ENCODE measurements at regions not wholly inside any gene's neighbourhood (a gene's known extent, or its start where the extent isn't known, plus 50 kb on each side); places are given as distances from the start of the nearest gene placed in this dataset.

DNA sequence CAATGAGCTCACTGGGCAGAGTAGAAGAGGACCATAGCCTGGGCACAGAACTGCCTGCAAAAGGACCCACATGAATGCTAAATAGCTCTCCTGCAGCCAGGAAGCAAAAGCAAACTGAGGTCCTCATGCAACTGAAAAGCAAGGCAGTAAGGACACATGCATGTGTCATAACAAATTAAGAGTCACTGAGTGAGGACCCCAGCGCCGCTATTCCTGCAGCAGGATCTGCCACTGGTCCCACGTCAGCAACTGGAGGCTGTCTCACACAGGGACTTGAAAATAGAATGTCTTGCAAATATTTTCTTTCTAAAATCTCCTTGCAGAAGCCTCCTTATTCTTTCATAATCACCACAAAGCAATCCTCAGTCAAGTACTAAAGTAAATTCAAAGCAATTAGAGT, 559.6 kb upstream of the DAB1 start:
- Histone ChIP-seq H3K27ac (ENCODE audit: low read length) (no peak overlapping the region), H3K4me1 (ENCODE audit: low read length) (peaks cover 11% of the 10 kb centered on the region), H3K4me2 (ENCODE audit: low read length) (no peak overlapping the region), H3K79me2 (ENCODE audit: low read length) (no peaks in the 10 kb centered on the region), H3K27me3 (ENCODE audit: low read depth, low read length) (peaks cover 3% of the 10 kb centered on the region; the same call in 1 of the 2 replicates), H4K20me1 (ENCODE audit: insufficient read depth, low read length) (no peaks in the 10 kb centered on the region), H2AFZ (ENCODE audit: low read depth, low read length) (no peak overlapping the region), H3K9me3 (ENCODE audit: insufficient read depth, low read length) (no peaks in the 10 kb centered on the region), H3K4me3 (ENCODE audit: low read length) (no peak overlapping the region), H3K9ac (ENCODE audit: low read length) (no peak overlapping the region), H3K36me3 (replicated peaks; ENCODE audit: low read depth, low read length) (no peaks in the 10 kb centered on the region)
- TF ChIP-seq, protein P1, sequence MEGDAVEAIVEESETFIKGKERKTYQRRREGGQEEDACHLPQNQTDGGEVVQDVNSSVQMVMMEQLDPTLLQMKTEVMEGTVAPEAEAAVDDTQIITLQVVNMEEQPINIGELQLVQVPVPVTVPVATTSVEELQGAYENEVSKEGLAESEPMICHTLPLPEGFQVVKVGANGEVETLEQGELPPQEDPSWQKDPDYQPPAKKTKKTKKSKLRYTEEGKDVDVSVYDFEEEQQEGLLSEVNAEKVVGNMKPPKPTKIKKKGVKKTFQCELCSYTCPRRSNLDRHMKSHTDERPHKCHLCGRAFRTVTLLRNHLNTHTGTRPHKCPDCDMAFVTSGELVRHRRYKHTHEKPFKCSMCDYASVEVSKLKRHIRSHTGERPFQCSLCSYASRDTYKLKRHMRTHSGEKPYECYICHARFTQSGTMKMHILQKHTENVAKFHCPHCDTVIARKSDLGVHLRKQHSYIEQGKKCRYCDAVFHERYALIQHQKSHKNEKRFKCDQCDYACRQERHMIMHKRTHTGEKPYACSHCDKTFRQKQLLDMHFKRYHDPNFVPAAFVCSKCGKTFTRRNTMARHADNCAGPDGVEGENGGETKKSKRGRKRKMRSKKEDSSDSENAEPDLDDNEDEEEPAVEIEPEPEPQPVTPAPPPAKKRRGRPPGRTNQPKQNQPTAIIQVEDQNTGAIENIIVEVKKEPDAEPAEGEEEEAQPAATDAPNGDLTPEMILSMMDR (IDR thresholded peaks at IDR 0.05; ENCODE audit: low read depth, low read length), result no peak

DNA sequence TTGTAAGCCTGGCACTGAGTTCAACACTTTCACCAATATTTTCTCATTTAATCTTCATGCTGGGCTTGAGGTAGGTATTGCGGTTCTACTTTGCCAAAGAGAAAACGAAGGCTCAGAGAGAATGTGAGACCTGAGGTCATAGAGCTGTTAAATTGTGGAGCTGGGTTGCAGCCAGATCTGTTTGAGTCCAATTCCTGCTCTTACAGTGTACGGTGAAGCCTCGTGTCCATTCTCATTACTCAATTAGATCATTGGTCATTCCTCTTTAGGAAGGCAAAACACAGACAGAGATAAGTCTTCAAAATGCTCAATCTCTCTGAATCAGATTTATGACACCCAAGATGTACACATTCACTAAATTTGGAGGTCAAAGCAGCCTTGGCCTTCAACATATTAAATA, 559.0 kb upstream of the DAB1 start:
- Histone ChIP-seq H3K9ac (ENCODE audit: low read length) (no peak overlapping the region), H3K4me2 (ENCODE audit: low read length) (no peak overlapping the region), H3K4me1 (ENCODE audit: low read length) (peaks cover 11% of the 10 kb centered on the region), H2AFZ (ENCODE audit: low read depth, low read length) (no peak overlapping the region), H3K79me2 (ENCODE audit: low read length) (no peaks in the 10 kb centered on the region), H3K27me3 (ENCODE audit: low read depth, low read length) (peaks cover 3% of the 10 kb centered on the region; the same call in 1 of the 2 replicates), H3K4me3 (ENCODE audit: low read length) (no peak overlapping the region), H3K9me3 (ENCODE audit: insufficient read depth, low read length) (no peaks in the 10 kb centered on the region), H3K36me3 (replicated peaks; ENCODE audit: low read depth, low read length) (no peaks in the 10 kb centered on the region), H3K27ac (ENCODE audit: low read length) (no peak overlapping the region), H4K20me1 (ENCODE audit: insufficient read depth, low read length) (no peaks in the 10 kb centered on the region)
- TF ChIP-seq, protein P1 (IDR thresholded peaks at IDR 0.05; ENCODE audit: low read depth, low read length), result no peak
- no peak for TF ChIP-seq EZH2phosphoT487 (IDR thresholded peaks at IDR 0.05; ENCODE audit: low read depth)

DNA sequence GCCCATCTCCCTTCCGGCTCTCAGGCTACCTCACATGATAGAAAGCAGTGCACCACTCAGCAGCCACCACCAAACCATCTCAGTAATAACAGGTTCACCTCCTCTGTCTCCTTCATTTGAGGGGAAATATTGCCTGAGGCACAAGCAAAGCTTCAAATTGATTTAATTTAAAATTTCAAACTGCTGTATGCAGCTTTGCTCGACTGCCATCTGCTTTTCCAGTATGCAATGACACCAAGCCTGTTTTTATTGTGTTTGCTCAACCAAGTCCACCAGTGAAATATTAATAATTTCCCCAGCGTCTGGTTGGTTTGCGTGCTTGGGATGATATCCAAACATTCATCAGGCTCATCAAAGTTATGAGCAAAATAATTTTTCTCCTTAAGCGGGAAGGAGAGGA, 552.4 kb upstream of the DAB1 start:
- Histone ChIP-seq H3K79me2 (ENCODE audit: low read length) (no peaks in the 10 kb centered on the region), H3K9me3 (ENCODE audit: insufficient read depth, low read length) (no peaks in the 10 kb centered on the region), H3K4me2 (ENCODE audit: low read length) (no peak overlapping the region), H3K4me3 (ENCODE audit: low read length) (no peak overlapping the region), H3K27me3 (ENCODE audit: low read depth, low read length) (no peaks in the 10 kb centered on the region), H3K36me3 (replicated peaks; ENCODE audit: low read depth, low read length) (no peaks in the 10 kb centered on the region), H3K9ac (ENCODE audit: low read length) (no peak overlapping the region), H3K4me1 (ENCODE audit: low read length) (no peaks in the 10 kb centered on the region), H3K27ac (ENCODE audit: low read length) (no peak overlapping the region), H4K20me1 (ENCODE audit: insufficient read depth, low read length) (no peaks in the 10 kb centered on the region), H2AFZ (ENCODE audit: low read depth, low read length) (no peak overlapping the region)
- no peak for TF ChIP-seq EZH2phosphoT487 (IDR thresholded peaks at IDR 0.05; ENCODE audit: low read depth)

DNA sequence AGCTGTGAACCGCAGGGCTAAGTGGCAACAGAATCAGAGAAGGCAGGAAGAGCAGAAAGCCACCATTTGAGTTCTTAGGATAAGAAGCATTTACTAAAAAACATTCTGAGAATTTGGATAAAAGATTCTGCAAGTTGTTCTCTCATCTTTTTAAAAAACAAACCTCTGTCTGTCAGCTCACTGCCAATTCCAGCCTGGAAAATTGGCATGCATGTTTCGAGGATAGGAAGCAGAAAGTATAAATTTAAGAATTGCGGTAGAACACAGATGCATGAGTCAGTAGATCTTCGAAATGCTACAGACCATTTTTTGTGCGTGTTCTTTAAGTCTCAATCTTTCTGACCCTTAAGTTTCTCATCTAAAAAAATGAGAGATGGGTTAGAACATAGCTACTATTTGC, 544.5 kb upstream of the DAB1 start:
- Histone ChIP-seq H3K9ac (ENCODE audit: low read length) (no peak overlapping the region), H3K4me2 (ENCODE audit: low read length) (no peak overlapping the region)

More for the DNA sequence above, 544.5 kb upstream of the DAB1 start:
- H4K20me1 ChIP-seq (ENCODE audit: insufficient read depth, low read length), result no peaks in the 10 kb centered on the region
- no peaks in the 10 kb centered on the region; the same call in 1 of the 2 replicates for H3K27me3 ChIP-seq (ENCODE audit: low read depth, low read length)
- TF ChIP-seq, protein P1 (IDR thresholded peaks at IDR 0.05; ENCODE audit: low read depth, low read length), result no peak
- no peak overlapping the region for H2AFZ ChIP-seq (ENCODE audit: low read depth, low read length)
- H3K36me3 ChIP-seq (replicated peaks; ENCODE audit: low read depth, low read length), result no peaks in the 10 kb centered on the region
- no peak overlapping the region for H3K4me3 ChIP-seq (ENCODE audit: low read length)
- H3K27ac ChIP-seq (ENCODE audit: low read length), result no peak overlapping the region
- H3K4me1 ChIP-seq (ENCODE audit: low read length), result no peaks in the 10 kb centered on the region
- no peaks in the 10 kb centered on the region for H3K79me2 ChIP-seq (ENCODE audit: low read length)
- H3K9me3 ChIP-seq (ENCODE audit: insufficient read depth, low read length), result no peaks in the 10 kb centered on the region
